ENCODE measurements at regions not wholly inside any gene's neighbourhood (a gene's known extent, or its start where the extent isn't known, plus 50 kb on each side); places are given as distances from the start of the nearest gene placed in this dataset.
"Not testable (repeated sequence)": the region's sequence is repeated elsewhere in the genome, so short reads cannot be mapped to it uniquely, and the experiment has no call there.

DNA sequence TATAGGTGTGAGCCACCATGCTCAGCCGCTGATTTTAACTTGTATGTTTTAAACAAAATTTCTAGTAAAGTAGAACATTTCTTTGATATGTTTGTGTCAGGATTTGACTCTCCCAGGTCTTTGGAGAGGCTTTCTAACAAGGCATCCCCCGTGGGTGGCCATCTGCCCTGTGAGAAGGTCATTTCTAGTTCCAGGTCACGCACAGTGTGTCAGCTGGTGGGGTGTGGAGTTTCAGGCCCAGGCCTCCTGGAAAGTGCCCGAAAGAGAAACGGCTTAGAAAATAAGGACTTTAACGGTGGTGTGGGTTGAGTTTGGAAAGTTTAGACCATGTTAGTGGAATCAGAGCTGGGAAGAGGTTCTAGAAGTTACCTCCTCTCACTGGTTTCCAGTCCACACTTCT lies 61.0 kb downstream of the SPDYE17 start:
- TF ChIP-seq, protein P1, sequence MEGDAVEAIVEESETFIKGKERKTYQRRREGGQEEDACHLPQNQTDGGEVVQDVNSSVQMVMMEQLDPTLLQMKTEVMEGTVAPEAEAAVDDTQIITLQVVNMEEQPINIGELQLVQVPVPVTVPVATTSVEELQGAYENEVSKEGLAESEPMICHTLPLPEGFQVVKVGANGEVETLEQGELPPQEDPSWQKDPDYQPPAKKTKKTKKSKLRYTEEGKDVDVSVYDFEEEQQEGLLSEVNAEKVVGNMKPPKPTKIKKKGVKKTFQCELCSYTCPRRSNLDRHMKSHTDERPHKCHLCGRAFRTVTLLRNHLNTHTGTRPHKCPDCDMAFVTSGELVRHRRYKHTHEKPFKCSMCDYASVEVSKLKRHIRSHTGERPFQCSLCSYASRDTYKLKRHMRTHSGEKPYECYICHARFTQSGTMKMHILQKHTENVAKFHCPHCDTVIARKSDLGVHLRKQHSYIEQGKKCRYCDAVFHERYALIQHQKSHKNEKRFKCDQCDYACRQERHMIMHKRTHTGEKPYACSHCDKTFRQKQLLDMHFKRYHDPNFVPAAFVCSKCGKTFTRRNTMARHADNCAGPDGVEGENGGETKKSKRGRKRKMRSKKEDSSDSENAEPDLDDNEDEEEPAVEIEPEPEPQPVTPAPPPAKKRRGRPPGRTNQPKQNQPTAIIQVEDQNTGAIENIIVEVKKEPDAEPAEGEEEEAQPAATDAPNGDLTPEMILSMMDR (IDR thresholded peaks at IDR 0.05; ENCODE audit: low read depth, low read length) = not testable (repeated sequence)
- not testable (repeated sequence) for TF ChIP-seq POLR2A (IDR thresholded peaks at IDR 0.05; ENCODE audit: extremely low read depth, insufficient read length); MYC (IDR thresholded peaks at IDR 0.05; ENCODE audit: low read depth, low read length)

Measured in NB4 (cell line).